Ovary (tissue), 7 donors: ENCODE measurements at regions not wholly inside any gene's neighbourhood (a gene's known extent, or its start where the extent isn't known, plus 50 kb on each side); places are given as distances from the start of the nearest gene placed in this dataset.

Experiments used
- DNase-seq, 5 donors: peaks; one replicate each; pipeline ENCODE4 v3.0.0-alpha.2; 2019 to 2020
- H3K27ac ChIP-seq, 2 donors: fragments of 200-600 bp; one replicate each; pipeline versions ENCODE4 v1.5.1 to v1.8.0; 2019 to 2022
- H3K27me3 ChIP-seq: fragments of 200-600 bp; one replicate; pipeline ENCODE4 v1.8.0; 2022
- H3K36me3 ChIP-seq: fragments of 200-600 bp; sonication (generic); one replicate; pipeline ENCODE4 v1.5.1; 2019
- H3K4me1 ChIP-seq: one replicate; pipeline ENCODE4 v1.8.1; 2013; ENCODE audit warnings: mild to moderate bottlenecking, moderate library complexity; ENCODE audit not compliant: insufficient read depth
- H3K4me3 ChIP-seq: fragments of 200-600 bp; sonication (generic); one replicate; pipeline ENCODE4 v1.5.1; 2017
- H3K9me3 ChIP-seq, 2 donors: fragments of 200-600 bp in 1 of 2; sonication (generic) in 1 of 2; one replicate each; pipeline versions ENCODE4 v1.5.1 to v1.8.1; 2013 to 2019; ENCODE audit warnings: mild to moderate bottlenecking in 1 of 2, moderate library complexity in 1 of 2
- CTCF ChIP-seq, 3 donors: fragments of 450-650 bp in 2 of 3; fragments of 200-600 bp in 1 of 3; IDR thresholded peaks; one replicate each; pipeline versions ENCODE4 v1.5.1 to v1.8.0; 2016 to 2022; ENCODE audit warnings: antibody characterized with exemption in 3 of 3, mild to moderate bottlenecking in 1 of 3
- EP300 ChIP-seq: sonication (generic); formaldehyde crosslinking; IDR thresholded peaks from one replicate; pipeline ENCODE4 v1.6.1; 2017; ENCODE audit warnings: antibody characterized with exemption
- POLR2A ChIP-seq: fragments of 450-650 bp; IDR thresholded peaks from one replicate; pipeline ENCODE4 v1.6.1; 2017; ENCODE audit warnings: antibody characterized with exemption, mild to moderate bottlenecking, moderate library complexity
- WGBS, 3 donors: extraction: QIAGEN DNeasy Blood & Tissue Kit in 1 of 3; methylation state at CpG; one replicate each; pipeline versions ENCODE4 v1.1.5 to v1.1.7; 2013 to 2017; 5-methylcytosine and 5-hydroxymethylcytosine counted together
- intact Hi-C, 4 donors: fragments of 100-400 bp; cut with DNase I; formaldehyde crosslinking; loops; one replicate each; pipeline versions ENCODE4 v1.11.0 to v1.15.1; 2022 to 2023
- donor health status: DM: no; HTN: no; CAD: no; lungs with moderate emphysema.
- donor health status: DM: no; HTN: no; CAD: no.
- donor health status: Bipolar disorder and iron deficiency.
- donor health status: DM: no; HTN: no; CAD: no.
- donor health status: DM: yes; HTN: yes; CAD: no.

GRCh38 chr5:125575891-125576505 is 829.6 kb upstream of the ZNF608 start:
- H3K36me3 ChIP-seq = no peaks in the 10 kb centered on the region
- H3K4me3 ChIP-seq = no peak overlapping the region
- no peak for DNase-seq
- no peaks in the 10 kb centered on the region for H3K9me3 ChIP-seq
- TF ChIP-seq EP300 = no peak
- TF ChIP-seq POLR2A = no peak
- TF ChIP-seq CTCF (IDR thresholded peaks at IDR 0.05) = no peak
- no peak overlapping the region for H3K27ac ChIP-seq
- 64 to 77% (median 67%) methylated on average over 7 of the region's 7 CpGs for WGBS, 3 donors
- intact Hi-C loops = no loop called here
- H3K4me1 ChIP-seq = no peaks in the 10 kb centered on the region
- H3K27me3 ChIP-seq = no peaks in the 10 kb centered on the region

DNA sequence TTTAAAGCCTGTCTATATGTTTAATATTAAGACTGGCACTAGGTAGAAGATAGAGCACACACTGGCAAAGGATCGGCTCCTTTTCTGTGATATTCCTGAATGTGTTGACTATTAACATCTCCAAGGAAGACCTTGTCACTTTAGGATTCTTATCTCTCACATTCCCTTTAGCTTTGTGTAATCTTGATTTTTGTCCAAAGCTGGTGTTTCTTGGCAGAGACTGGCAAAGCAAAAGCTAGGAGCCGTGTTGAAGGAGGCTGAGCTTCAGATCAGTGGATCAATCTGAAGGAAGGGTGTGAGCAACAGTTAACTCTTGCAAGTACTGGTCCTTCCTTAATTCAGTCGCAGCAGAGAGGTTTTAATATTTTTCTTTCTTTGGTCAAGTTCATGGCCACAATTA is 830.4 kb upstream of the ZNF608 start:
- no peak overlapping the region for H3K27ac ChIP-seq
- no peaks in the 10 kb centered on the region for H3K27me3 ChIP-seq
- no peaks in the 10 kb centered on the region for H3K36me3 ChIP-seq
- intact Hi-C loops = no loop called here
- no peak overlapping the region for H3K4me3 ChIP-seq
- no peak for DNase-seq
- 53 to 67% (median 59%) methylated on average over 3 of the region's 3 CpGs for WGBS, 3 donors
- no peaks in the 10 kb centered on the region for H3K9me3 ChIP-seq
- peaks cover 3% of the 10 kb centered on the region for H3K4me1 ChIP-seq
- no peak for TF ChIP-seq POLR2A
- TF ChIP-seq CTCF (IDR thresholded peaks at IDR 0.05) = no peak
- no peak for TF ChIP-seq EP300

GRCh38 chr5:125578551-125578950 is 832.1 kb upstream of the ZNF608 start:
- H3K36me3 ChIP-seq = no peaks in the 10 kb centered on the region
- H3K9me3 ChIP-seq = no peaks in the 10 kb centered on the region
- no peaks in the 10 kb centered on the region for H3K27me3 ChIP-seq
- no peak for DNase-seq
- no peak overlapping the region for H3K4me3 ChIP-seq
- H3K27ac ChIP-seq = no peak overlapping the region
- WGBS, 3 donors = 41 to 53% (median 45%) methylated on average over 1 of the region's 1 CpG
- TF ChIP-seq POLR2A = no peak
- TF ChIP-seq EP300 = no peak
- no peak for TF ChIP-seq CTCF (IDR thresholded peaks at IDR 0.05)
- peaks cover 3% of the 10 kb centered on the region for H3K4me1 ChIP-seq
- intact Hi-C loops = no loop called here

GRCh38 chr5:125579182-125579581 is 832.7 kb upstream of the ZNF608 start:
- whole genome bisulfite sequencing, 3 donors = 88 to 90% (median 88%) methylated on average over 5 of the region's 5 CpGs
- peaks cover 3% of the 10 kb centered on the region for H3K4me1 ChIP-seq
- intact Hi-C loops = no loop called here
- no peak for TF ChIP-seq POLR2A
- no peak for TF ChIP-seq EP300
- no peak for TF ChIP-seq CTCF (IDR thresholded peaks at IDR 0.05)
- no peak overlapping the region for H3K4me3 ChIP-seq
- no peaks in the 10 kb centered on the region for H3K9me3 ChIP-seq
- H3K27me3 ChIP-seq = no peaks in the 10 kb centered on the region
- no peak overlapping the region for H3K27ac ChIP-seq
- no peaks in the 10 kb centered on the region for H3K36me3 ChIP-seq
- no peak for DNase-seq
